K562 (cell line): ENCODE measurements at regions not wholly inside any gene's neighbourhood (a gene's known extent, or its start where the extent isn't known, plus 50 kb on each side); places are given as distances from the start of the nearest gene placed in this dataset.

Source experiments
- ATAC-seq: fragments of 200-7000 bp; cut with Tn5 transposase; 3 replicates; pipeline ENCODE4 v1.9.1; 2020; ENCODE audit warnings: moderate library complexity
- BruUV-seq: library from RNA; stranded (reverse); fragments of 400-500 nt; replicated peaks from 2 replicates; lab custom pipeline; 2021; lab: Mats Ljungman, UMichigan
- CTCF ChIA-PET: fragments of 300-600 bp; formaldehyde crosslinking; extraction: SDS; loops from one replicate; lab custom pipeline; 2021; ENCODE audit warnings: low intra/inter-chr PET ratio; lab: Yijun Ruan, JAX
- POLR2A ChIA-PET: fragments of 300-600, 350-650 bp; sonication (Branson Sonifier 250); formaldehyde crosslinking; extraction: SDS; loops from one replicate; lab custom pipeline; 2021; ENCODE audit warnings: antibody characterized with exemption, inconsistent platforms; lab: Yijun Ruan, JAX
- DNase-seq, 4 experiments: peaks; one replicate each; pipeline versions ENCODE4 v3.0.0 to v3.0.0-alpha.2; 2011 to 2018; ENCODE audit warnings: low spot score in 3 of 4, mixed read lengths in 3 of 4; ENCODE audit errors: extremely low read depth in 1 of 4
- FAIRE-seq: peaks from 2 replicates; lab custom pipeline; 2011; peaks lifted over from hg19 to GRCh38; lab: Jason Lieb, UNC
- H2AFZ ChIP-seq: 2 replicates; pipeline ENCODE4 v1.6.0; 2011; ENCODE audit warnings: low read depth, low read length, control low read depth, inconsistent platforms
- H3K27ac ChIP-seq: fragments of 200-600 bp; 3 replicates; pipeline ENCODE4 v1.8.0; 2011; ENCODE audit warnings: low read depth, mild to moderate bottlenecking, control low read depth, inconsistent platforms, low read length, moderate library complexity, mixed read lengths; ENCODE audit errors: extremely low read depth
- H3K27me3 ChIP-seq, 2 experiments: fragments of 300-600 bp in 1 of 2; 2 replicates in 1 of 2; 3 replicates in 1 of 2; pipeline versions ENCODE4 v1.6.0 to v1.8.0; 2011; ENCODE audit warnings: inconsistent platforms in 2 of 2, low read length in 2 of 2, mild to moderate bottlenecking in 1 of 2, mixed read lengths in 1 of 2, moderate library complexity in 1 of 2; ENCODE audit not compliant: control insufficient read depth in 2 of 2, insufficient read depth in 2 of 2
- H3K36me3 ChIP-seq: fragments of 300-600 bp; 3 replicates; pipeline ENCODE4 v1.8.0; 2011; ENCODE audit warnings: mild to moderate bottlenecking, low read length, inconsistent platforms; ENCODE audit not compliant: control insufficient read depth, insufficient read depth
- H3K4me1 ChIP-seq, 2 experiments: fragments of 200-600 bp in 1 of 2; replicated peaks in 1 of 2; 2 replicates in 1 of 2; 3 replicates in 1 of 2; pipeline versions ENCODE4 v1.5.1 to v1.8.0; 2011; ENCODE audit warnings: inconsistent platforms in 2 of 2, low read length in 2 of 2, mild to moderate bottlenecking in 1 of 2, mixed read lengths in 1 of 2, moderate library complexity in 1 of 2; ENCODE audit not compliant: control insufficient read depth in 2 of 2, insufficient read depth in 2 of 2
- H3K4me2 ChIP-seq: 2 replicates; pipeline ENCODE4 v1.6.1; 2011; ENCODE audit warnings: low read length, control low read depth, inconsistent platforms, mixed read lengths; ENCODE audit not compliant: insufficient read depth
- H3K4me3 ChIP-seq: fragments of 200-600 bp; sonication (generic), shearing (Covaris generic); 2 replicates; pipeline ENCODE4 v1.5.1; 2016; ENCODE audit warnings: control low read depth, inconsistent platforms
- H3K79me2 ChIP-seq: fragments of 200-600 bp; 3 replicates; pipeline ENCODE4 v1.8.0; 2011; ENCODE audit warnings: low read length, inconsistent platforms; ENCODE audit not compliant: control insufficient read depth, insufficient read depth
- H3K9ac ChIP-seq, 2 experiments: 2 replicates each; pipeline versions ENCODE4 v1.6.0 to v1.6.1; 2011; ENCODE audit warnings: low read depth in 2 of 2, low read length in 2 of 2, control low read depth in 1 of 2, inconsistent platforms in 1 of 2, mild to moderate bottlenecking in 1 of 2, mixed read lengths in 1 of 2; ENCODE audit not compliant: insufficient read depth in 1 of 2
- H3K9me1 ChIP-seq: one replicate; pipeline ENCODE4 v1.6.0; 2011; ENCODE audit warnings: inconsistent platforms, mild to moderate bottlenecking, low read length, moderate library complexity; ENCODE audit not compliant: control insufficient read depth, insufficient read depth
- H3K9me3 ChIP-seq: replicated peaks from 2 replicates; pipeline ENCODE4 v1.5.1; 2011; ENCODE audit warnings: low read depth, low read length, inconsistent platforms; ENCODE audit not compliant: control insufficient read depth, insufficient read depth
- H4K20me1 ChIP-seq: replicated peaks from 2 replicates; pipeline ENCODE4 v1.6.1; 2011; ENCODE audit warnings: low read length, inconsistent platforms, mixed read lengths; ENCODE audit not compliant: control insufficient read depth, insufficient read depth
- MYC ChIP-seq, 2 experiments: fragments of 250-450 bp in 1 of 2; sonication (Bioruptor Pico) in 1 of 2; IDR thresholded peaks; 2 replicates each; pipeline versions ENCODE4 v1.5.1 to v1.6.1; 2012 to 2021; ENCODE audit warnings: low read depth in 2 of 2, borderline replicate concordance in 1 of 2, improper control_type of control experiment in 1 of 2, low read length in 1 of 2, mild to moderate bottlenecking in 1 of 2, moderate library complexity in 1 of 2
- ZNF436 ChIP-seq: fragments of 250-450, 450-650 bp; sonication (Bioruptor Pico); formaldehyde crosslinking; IDR thresholded peaks from 2 replicates; pipeline ENCODE4 v1.7.0; 2020; ENCODE audit warnings: mild to moderate bottlenecking
- WGBS: fragments of 100-300 bp; shearing (Covaris generic); methylation state at CpG from one replicate; pipeline ENCODE4 v1.1.6; 2016; ENCODE audit warnings: low coverage, mixed read lengths; ENCODE audit not compliant: insufficient coverage; ENCODE audit errors: missing lambda C conversion rate; 5-methylcytosine and 5-hydroxymethylcytosine counted together
- in situ Hi-C: fragments of 300-500 bp; cut with MboI; formaldehyde crosslinking; loops from 4 replicates; pipeline ENCODE4 v1.15.0; 2018; ENCODE audit warnings: inconsistent platforms, mixed read lengths
- intact Hi-C: fragments of 100-400 bp; cut with micrococcal nuclease; formaldehyde crosslinking; loops from 2 replicates; pipeline ENCODE4 v1.14.2; 2022

GRCh38 chrX:79231662-79232061 lies 87.2 kb downstream of the GPR174 start:
- DNase-seq = no peak
- no TSS peak for BruUV-seq
- CTCF ChIA-PET = no interaction called here

More at GRCh38 chrX:79231662-79232061, 87.2 kb downstream of the GPR174 start:
- Histone ChIP-seq H3K9me3 (no peaks in the 10 kb centered on the region), H3K79me2 (no peaks in the 10 kb centered on the region), H3K4me1 (no peaks in the 10 kb centered on the region), H3K27ac (no peak overlapping the region), H3K9ac (no peak overlapping the region), H3K36me3 (no peaks in the 10 kb centered on the region), H4K20me1 (no peaks in the 10 kb centered on the region), H3K4me2 (no peak overlapping the region), H3K9me1 (no peaks in the 10 kb centered on the region), H3K4me3 (no peak overlapping the region), H2AFZ (no peak overlapping the region), H3K27me3 (no peaks in the 10 kb centered on the region)
- in situ Hi-C loops (no loop called here), intact Hi-C loops (no loop called here)
- POLR2A ChIA-PET = no interaction called here
- 0% methylated on average over 2 of the region's 2 CpGs for WGBS
- FAIRE-seq (no peak), ATAC-seq (no peak)
- no peak for TF ChIP-seq MYC (IDR thresholded peaks at IDR 0.05; ENCODE audit: low read depth, low read length)
- TF ChIP-seq MYC (CRISPR knock-in tag; IDR thresholded peaks at IDR 0.05; ENCODE audit: borderline replicate concordance, low read depth) = no peak
- TF ChIP-seq ZNF436 = no peak
- TF ChIP-seq, all 486 proteins: peak for 0
